ENCODE measurements at regions not wholly inside any gene's neighbourhood (a gene's known extent, or its start where the extent isn't known, plus 50 kb on each side); places are given as distances from the start of the nearest gene placed in this dataset.

DNA sequence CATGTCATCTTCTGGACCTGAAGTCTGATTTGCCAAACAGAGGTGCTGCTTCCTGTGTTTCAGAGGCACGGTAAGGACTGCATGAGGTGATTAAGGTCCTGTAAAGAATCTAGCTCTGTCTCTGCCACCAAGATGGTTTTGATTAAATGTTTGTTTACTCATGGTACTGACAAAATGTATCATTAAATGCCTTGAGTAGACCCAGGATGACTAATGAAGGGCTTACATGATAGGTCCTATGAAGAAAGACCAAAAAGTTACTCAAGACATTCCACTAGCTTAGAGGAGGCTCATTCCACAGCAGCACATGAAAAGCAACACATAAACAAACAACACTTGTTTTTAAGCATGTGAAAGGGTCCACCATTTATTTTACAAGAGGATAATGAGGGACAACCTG, 100.9 kb downstream of the BOD1 start:
- TF ChIP-seq, protein P1, sequence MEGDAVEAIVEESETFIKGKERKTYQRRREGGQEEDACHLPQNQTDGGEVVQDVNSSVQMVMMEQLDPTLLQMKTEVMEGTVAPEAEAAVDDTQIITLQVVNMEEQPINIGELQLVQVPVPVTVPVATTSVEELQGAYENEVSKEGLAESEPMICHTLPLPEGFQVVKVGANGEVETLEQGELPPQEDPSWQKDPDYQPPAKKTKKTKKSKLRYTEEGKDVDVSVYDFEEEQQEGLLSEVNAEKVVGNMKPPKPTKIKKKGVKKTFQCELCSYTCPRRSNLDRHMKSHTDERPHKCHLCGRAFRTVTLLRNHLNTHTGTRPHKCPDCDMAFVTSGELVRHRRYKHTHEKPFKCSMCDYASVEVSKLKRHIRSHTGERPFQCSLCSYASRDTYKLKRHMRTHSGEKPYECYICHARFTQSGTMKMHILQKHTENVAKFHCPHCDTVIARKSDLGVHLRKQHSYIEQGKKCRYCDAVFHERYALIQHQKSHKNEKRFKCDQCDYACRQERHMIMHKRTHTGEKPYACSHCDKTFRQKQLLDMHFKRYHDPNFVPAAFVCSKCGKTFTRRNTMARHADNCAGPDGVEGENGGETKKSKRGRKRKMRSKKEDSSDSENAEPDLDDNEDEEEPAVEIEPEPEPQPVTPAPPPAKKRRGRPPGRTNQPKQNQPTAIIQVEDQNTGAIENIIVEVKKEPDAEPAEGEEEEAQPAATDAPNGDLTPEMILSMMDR (conservative IDR thresholded peaks at IDR 0.05; ENCODE audit: low read depth, low read length) = no peak
- no peak for TF ChIP-seq EZH2 (IDR thresholded peaks at IDR 0.05; ENCODE audit: borderline replicate concordance, low read depth, low read length, poor library complexity, severe bottlenecking)
